HL-60 (cell line): ENCODE measurements at regions not wholly inside any gene's neighbourhood (a gene's known extent, or its start where the extent isn't known, plus 50 kb on each side); places are given as distances from the start of the nearest gene placed in this dataset.

Experiments used
- DNase-seq, 2 experiments: peaks; one replicate each; pipeline ENCODE4 v3.0.0-alpha.2; 2010 to 2020; ENCODE audit warnings: low read depth in 1 of 2, low spot score in 1 of 2
- H3K27ac ChIP-seq: fragments of 250-450 bp; sonication (Bioruptor Pico); replicated peaks from 2 replicates; pipeline ENCODE4 v1.5.1; 2020; ENCODE audit warnings: mild to moderate bottlenecking, moderate library complexity
- H3K27me3 ChIP-seq: fragments of 250-450 bp; sonication (Bioruptor Pico); 2 replicates; pipeline ENCODE4 v1.5.1; 2021; ENCODE audit warnings: mild to moderate bottlenecking, moderate library complexity; ENCODE audit not compliant: insufficient read depth, poor library complexity, severe bottlenecking
- H3K4me3 ChIP-seq: replicated peaks from 2 replicates; pipeline ENCODE4 v1.5.1; 2011; ENCODE audit warnings: mild to moderate bottlenecking, control low read depth, low read length; ENCODE audit not compliant: insufficient read depth
- GABPA ChIP-seq: IDR thresholded peaks from 2 replicates; pipeline ENCODE4 v1.6.1; 2012; ENCODE audit warnings: low read depth
- POLR2AphosphoS5 ChIP-seq: IDR thresholded peaks from 2 replicates; pipeline ENCODE4 v1.6.1; 2012; ENCODE audit warnings: low read depth
- REST ChIP-seq: IDR thresholded peaks from 2 replicates; pipeline ENCODE4 v1.6.1; 2012; ENCODE audit warnings: low read depth; ENCODE audit not compliant: insufficient replicate concordance
- SPI1 ChIP-seq: IDR thresholded peaks from 2 replicates; pipeline ENCODE4 v1.6.1; 2012; ENCODE audit warnings: low read depth, mild to moderate bottlenecking, borderline replicate concordance
- TF ChIP-seq, protein P1 (sequence below): IDR thresholded peaks from one replicate; pipeline ENCODE4 v1.5.1; 2011; ENCODE audit warnings: low read length, control low read depth, inconsistent platforms; ENCODE audit not compliant: insufficient read depth

DNA sequence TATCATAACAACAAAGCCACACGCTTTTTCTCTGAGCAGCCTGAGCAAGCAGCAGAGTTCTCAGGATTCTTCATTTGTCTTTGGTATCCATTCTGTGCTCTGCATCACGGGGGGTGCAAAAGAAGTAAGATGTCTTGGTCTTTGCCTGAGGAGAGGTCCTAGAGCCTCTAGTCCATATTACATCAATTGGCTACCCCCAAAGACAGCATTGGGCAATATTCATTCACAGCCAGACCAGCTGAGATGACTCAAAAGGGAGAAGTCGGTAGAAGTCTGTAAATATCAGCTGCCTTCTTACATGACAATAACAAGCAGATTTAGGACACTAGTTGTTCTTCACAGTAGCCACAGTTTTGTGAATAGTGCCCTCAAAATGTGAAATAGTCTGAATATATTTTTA lies 66.6 kb downstream of the FZD1 start:
- no peak overlapping the region for H3K27ac ChIP-seq
- no peaks in the 10 kb centered on the region for H3K27me3 ChIP-seq
- H3K4me3 ChIP-seq, result no peak overlapping the region
- TF ChIP-seq POLR2AphosphoS5 (no peak), SPI1 (no peak), GABPA (no peak), REST (no peak)
- TF ChIP-seq, protein P1, sequence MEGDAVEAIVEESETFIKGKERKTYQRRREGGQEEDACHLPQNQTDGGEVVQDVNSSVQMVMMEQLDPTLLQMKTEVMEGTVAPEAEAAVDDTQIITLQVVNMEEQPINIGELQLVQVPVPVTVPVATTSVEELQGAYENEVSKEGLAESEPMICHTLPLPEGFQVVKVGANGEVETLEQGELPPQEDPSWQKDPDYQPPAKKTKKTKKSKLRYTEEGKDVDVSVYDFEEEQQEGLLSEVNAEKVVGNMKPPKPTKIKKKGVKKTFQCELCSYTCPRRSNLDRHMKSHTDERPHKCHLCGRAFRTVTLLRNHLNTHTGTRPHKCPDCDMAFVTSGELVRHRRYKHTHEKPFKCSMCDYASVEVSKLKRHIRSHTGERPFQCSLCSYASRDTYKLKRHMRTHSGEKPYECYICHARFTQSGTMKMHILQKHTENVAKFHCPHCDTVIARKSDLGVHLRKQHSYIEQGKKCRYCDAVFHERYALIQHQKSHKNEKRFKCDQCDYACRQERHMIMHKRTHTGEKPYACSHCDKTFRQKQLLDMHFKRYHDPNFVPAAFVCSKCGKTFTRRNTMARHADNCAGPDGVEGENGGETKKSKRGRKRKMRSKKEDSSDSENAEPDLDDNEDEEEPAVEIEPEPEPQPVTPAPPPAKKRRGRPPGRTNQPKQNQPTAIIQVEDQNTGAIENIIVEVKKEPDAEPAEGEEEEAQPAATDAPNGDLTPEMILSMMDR, result no peak
- no peak for DNase-seq

DNA sequence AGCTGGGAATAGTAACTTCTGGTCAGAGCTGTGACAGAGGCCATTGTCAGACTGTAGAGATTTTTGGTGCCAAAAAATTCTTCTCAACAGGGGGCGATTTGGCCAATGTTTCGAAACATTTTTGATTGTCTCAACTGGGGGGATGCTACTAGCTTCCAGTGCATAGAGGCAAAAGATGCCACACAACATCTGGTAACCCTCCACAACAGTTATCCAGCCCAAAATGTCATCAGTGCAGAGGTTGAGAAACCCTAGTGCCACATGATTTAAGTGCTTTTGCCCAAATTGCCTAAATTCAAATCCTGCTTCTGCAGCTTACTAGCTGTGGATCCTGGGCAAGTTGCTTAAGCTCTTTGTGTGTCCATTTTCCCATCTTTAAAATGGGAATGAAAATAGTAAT lies 71.9 kb downstream of the FZD1 start:
- DNase-seq, result no peak
- Histone ChIP-seq H3K4me3 (no peak overlapping the region), H3K27ac (no peak overlapping the region), H3K27me3 (no peaks in the 10 kb centered on the region)
- TF ChIP-seq GABPA (no peak), POLR2AphosphoS5 (no peak), REST (no peak), SPI1 (no peak)
- TF ChIP-seq, protein P1, result no peak

DNA sequence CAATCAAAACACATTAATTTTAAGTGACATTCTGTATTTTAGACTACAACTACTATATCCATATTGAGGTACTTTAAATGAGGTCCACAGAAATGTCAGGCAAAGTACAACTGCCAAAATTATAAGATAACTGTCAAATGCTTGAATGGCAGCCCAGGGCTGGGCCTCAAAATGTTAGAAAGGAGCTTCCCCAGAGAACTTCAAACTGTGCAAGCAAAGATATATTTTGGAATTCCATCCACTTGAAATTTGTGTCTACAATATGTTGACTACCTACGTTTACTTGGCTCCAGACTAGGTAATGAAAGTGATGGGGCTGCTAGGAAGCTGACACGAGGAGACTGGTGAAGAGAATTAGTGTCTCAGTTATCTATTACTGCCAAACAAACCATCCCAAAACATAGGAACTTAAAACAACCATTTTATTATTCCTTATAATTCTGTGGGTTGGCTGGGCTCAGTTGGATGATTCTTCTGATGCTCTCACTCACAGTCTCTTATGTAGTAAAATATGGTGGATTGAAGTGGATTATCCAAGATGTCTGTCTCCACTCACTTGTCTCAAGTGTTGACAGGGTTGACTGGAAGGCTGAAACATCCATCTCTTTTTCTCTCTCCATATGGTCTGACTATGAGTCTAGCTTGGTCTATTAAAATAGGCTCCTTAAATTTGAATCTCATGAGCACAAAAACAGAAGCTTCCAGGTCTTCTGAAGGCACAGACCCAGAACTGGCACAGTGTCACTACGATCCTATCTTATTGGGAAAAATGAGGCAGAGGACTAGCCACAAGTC lies 74.2 kb downstream of the FZD1 start:
- no peak overlapping the region for H3K27ac ChIP-seq
- H3K4me3 ChIP-seq, result no peak overlapping the region
- no peaks in the 10 kb centered on the region for H3K27me3 ChIP-seq
- TF ChIP-seq POLR2AphosphoS5 (no peak), SPI1 (no peak), REST (no peak), GABPA (no peak)
- TF ChIP-seq, protein P1, result no peak
- DNase-seq, result no peak
